Right lobe of liver (tissue), 6 donors: ENCODE measurements at regions not wholly inside any gene's neighbourhood (a gene's known extent, or its start where the extent isn't known, plus 50 kb on each side); places are given as distances from the start of the nearest gene placed in this dataset.

Source experiments
- ATAC-seq, 4 donors: fragments of 200-7000 bp; cut with Tn5 transposase; one replicate each; pipeline ENCODE4 v1.9.1; 2020; ENCODE audit warnings: mild to moderate bottlenecking in 4 of 4, moderate library complexity in 4 of 4
- DNase-seq, 3 donors: peaks; one replicate each; pipeline ENCODE4 v3.0.0-alpha.2; 2020
- H3K27ac ChIP-seq, 3 donors: fragments of 200-600 bp; one replicate each; pipeline ENCODE4 v1.8.0; 2022
- H3K27me3 ChIP-seq, 2 donors: fragments of 200-600 bp; one replicate each; pipeline ENCODE4 v1.8.0; 2022
- H3K36me3 ChIP-seq, 4 donors: fragments of 200-600 bp; sonication (generic) in 1 of 4; one replicate each; pipeline versions ENCODE4 v1.5.1 to v1.8.0; 2017 to 2022; ENCODE audit warnings: control low read depth in 1 of 4
- H3K4me1 ChIP-seq, 4 donors: fragments of 200-600 bp; sonication (generic) in 1 of 4; one replicate each; pipeline versions ENCODE4 v1.5.1 to v1.8.0; 2017 to 2022; ENCODE audit warnings: control low read depth in 1 of 4
- H3K4me3 ChIP-seq, 3 donors: fragments of 200-600 bp; one replicate each; pipeline ENCODE4 v1.8.0; 2022
- H3K9me3 ChIP-seq, 4 donors: fragments of 200-600 bp; sonication (generic) in 1 of 4; one replicate each; pipeline versions ENCODE4 v1.5.1 to v1.8.0; 2017 to 2022; ENCODE audit warnings: control low read depth in 1 of 4
- POLR2A ChIP-seq: fragments of 450-650 bp; IDR thresholded peaks from one replicate; pipeline ENCODE4 v1.6.1; 2017; ENCODE audit warnings: antibody characterized with exemption, mild to moderate bottlenecking
- WGBS: methylation state at CpG from one replicate; pipeline ENCODE4 v1.1.6; 2018; ENCODE audit warnings: low coverage, low lambda C conversion rate; ENCODE audit not compliant: insufficient coverage; ENCODE audit errors: missing lambda C conversion rate; 5-methylcytosine and 5-hydroxymethylcytosine counted together
- intact Hi-C, 2 donors: fragments of 100-400 bp; cut with DNase I; formaldehyde crosslinking; loops; one replicate each; pipeline versions ENCODE4 v1.11.2 to v1.14.1; 2022
- TF ChIP-seq, protein P1 (sequence below), 4 donors: fragments of 200-600 bp in 3 of 4; fragments of 450-650 bp in 1 of 4; IDR thresholded peaks; one replicate each; pipeline versions ENCODE4 v1.5.1 to v1.8.0; 2016 to 2022; ENCODE audit warnings: antibody characterized with exemption in 4 of 4, mild to moderate bottlenecking in 2 of 4
- donor health status: DM: no; HTN: yes; CAD: no.
- donor health status: DM: no; HTN: no; CAD: no.
- donor health status: DM: no; HTN: no; CAD: no.
- donor health status: DM: no; HTN: yes; CAD: no.
- donor health status: DM: no; HTN: yes; CAD: no.

DNA sequence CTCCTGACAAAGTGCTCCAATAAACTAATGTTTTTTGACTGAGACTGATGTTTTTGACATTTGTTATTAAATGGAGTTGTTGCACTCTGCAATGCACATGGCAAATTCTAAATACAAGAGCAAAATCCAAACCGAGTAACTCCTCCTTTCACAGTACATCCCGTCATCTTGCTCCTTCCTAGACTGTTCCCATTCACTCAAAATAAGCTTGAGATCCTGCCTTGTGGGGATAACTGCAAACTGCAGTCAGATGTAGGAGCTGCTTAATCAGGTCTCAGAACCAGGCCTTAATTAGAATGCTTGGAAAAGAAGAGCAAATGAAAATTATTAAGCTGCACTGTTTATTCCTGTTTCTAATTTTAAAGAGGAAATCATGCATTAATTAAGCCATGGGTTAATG, 134.8 kb upstream of the SPRY2 start:
- H3K27me3 ChIP-seq, result no peaks in the 10 kb centered on the region
- no peaks in the 10 kb centered on the region for H3K36me3 ChIP-seq
- TF ChIP-seq POLR2A, result no peak
- TF ChIP-seq, protein P1, sequence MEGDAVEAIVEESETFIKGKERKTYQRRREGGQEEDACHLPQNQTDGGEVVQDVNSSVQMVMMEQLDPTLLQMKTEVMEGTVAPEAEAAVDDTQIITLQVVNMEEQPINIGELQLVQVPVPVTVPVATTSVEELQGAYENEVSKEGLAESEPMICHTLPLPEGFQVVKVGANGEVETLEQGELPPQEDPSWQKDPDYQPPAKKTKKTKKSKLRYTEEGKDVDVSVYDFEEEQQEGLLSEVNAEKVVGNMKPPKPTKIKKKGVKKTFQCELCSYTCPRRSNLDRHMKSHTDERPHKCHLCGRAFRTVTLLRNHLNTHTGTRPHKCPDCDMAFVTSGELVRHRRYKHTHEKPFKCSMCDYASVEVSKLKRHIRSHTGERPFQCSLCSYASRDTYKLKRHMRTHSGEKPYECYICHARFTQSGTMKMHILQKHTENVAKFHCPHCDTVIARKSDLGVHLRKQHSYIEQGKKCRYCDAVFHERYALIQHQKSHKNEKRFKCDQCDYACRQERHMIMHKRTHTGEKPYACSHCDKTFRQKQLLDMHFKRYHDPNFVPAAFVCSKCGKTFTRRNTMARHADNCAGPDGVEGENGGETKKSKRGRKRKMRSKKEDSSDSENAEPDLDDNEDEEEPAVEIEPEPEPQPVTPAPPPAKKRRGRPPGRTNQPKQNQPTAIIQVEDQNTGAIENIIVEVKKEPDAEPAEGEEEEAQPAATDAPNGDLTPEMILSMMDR (IDR thresholded peaks at IDR 0.05), result no peak
- intact Hi-C loops, result no loop called here
- H3K9me3 ChIP-seq, result no peaks in the 10 kb centered on the region
- H3K4me1 ChIP-seq, result peaks cover 0 to 7% (median 2%) of the 10 kb centered on the region in 4 donors
- WGBS, result 87% methylated on average over 2 of the region's 2 CpGs
- DNase-seq (no peak), ATAC-seq (no peak)
- no peak overlapping the region for H3K4me3 ChIP-seq
- H3K27ac ChIP-seq, result no peak overlapping the region

DNA sequence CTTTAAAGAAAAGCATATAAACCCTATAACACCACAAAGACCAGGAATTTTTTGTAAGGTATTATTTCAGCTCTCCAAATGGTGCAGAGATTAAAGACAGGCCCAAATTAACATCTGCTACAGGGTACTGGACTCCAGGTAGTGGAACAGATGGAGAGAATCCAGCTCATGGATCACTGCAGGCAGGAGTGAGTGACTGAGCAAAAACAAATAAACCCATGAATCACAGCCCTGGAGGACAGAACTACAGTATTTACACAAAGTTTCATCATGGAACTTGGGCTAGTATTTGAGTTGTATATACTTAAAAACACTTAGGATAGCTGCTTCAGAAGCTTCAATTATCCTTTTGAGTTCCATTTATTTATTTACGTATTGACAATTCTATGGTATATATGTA, 132.8 kb upstream of the SPRY2 start:
- peaks cover 0 to 14% (median 6%) of the 10 kb centered on the region in 4 donors for H3K4me1 ChIP-seq
- no peaks in the 10 kb centered on the region for H3K36me3 ChIP-seq
- peak overlapping the region in 2 of 3 donors; percentile 31 to 63 for H3K27ac ChIP-seq
- 29% methylated on average over 1 of the region's 1 CpG for WGBS
- TF ChIP-seq POLR2A, result no peak
- TF ChIP-seq, protein P1 (IDR thresholded peaks at IDR 0.05), result no peak
- peak in 1 of 3 donors; percentile 74 for DNase-seq
- peak; percentile 93 to 98 (median 97) for ATAC-seq
- H3K9me3 ChIP-seq, result no peaks in the 10 kb centered on the region
- intact Hi-C loops, result no loop called here
- no peaks in the 10 kb centered on the region for H3K27me3 ChIP-seq
- no peak overlapping the region for H3K4me3 ChIP-seq

DNA sequence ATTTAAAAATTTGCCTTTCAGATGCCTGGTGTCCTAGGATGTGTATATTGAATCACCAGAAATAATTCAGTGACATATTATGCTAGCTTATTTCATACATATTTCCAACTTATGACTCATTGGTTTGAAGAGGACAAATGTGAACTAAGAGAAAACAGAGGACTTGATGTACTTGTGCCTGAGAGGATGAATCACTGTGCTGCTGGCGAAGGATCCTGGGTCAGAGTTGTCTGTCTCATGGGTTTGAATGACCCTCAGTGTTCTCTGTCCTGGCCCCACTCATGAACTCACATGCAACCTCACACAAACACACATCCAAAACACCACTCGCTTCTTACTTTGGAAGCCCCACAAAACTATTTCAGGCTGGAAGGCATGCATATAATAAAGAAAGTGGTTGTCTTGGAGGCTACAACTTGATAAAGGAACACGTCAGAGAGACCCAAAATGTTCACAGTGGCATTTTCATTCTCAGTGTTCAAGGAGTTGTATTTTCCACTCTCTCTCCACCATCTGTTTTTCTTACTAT, 129.0 kb upstream of the SPRY2 start:
- no peak overlapping the region for H3K4me3 ChIP-seq
- peaks cover 0 to 19% (median 9%) of the 10 kb centered on the region in 4 donors for H3K4me1 ChIP-seq

DNA sequence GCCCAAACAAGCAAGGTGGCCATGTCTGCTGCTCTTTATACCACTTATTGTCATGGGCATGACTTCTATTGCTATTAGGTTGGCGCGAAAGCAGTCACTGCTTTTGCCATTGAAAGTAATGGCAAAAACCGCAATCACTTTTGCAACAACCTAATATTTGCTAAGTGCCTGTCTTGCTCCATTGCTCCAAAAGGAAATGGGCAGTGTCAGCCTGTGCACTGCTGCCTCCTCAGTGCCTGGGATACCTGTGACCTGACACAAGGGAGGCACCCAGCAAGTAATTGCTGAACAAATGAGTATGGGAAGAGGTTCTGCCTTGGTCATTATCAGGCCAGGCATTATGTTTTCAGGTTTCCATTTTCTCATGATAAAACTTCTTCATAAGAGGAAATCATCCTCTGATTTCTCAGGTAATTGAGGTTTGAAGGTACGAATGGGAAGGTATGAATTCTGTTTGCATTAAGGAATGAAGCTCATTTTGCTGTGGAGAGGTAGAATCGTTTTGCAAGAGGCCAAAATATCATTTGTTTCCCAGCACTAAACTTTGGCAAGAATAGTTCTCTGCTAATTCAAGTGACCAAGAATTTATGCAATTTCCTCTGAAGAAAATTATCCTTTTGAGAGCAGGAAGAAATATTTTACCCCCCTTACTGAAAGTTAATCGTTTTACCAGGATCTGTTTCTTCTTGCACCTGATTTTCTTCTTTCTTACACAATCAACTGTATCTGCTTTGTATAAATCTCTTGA, 128.4 kb upstream of the SPRY2 start:
- Histone ChIP-seq H3K36me3 (no peaks in the 10 kb centered on the region), H3K4me1 (peaks cover 0 to 25% (median 11%) of the 10 kb centered on the region in 4 donors), H3K4me3 (no peak overlapping the region), H3K27ac (peak overlapping the region in 1 of 3 donors; percentile 4), H3K27me3 (no peaks in the 10 kb centered on the region), H3K9me3 (no peaks in the 10 kb centered on the region)
- no peak for DNase-seq
- intact Hi-C loops, result no loop called here
- ATAC-seq, result peak; percentile 48 to 58 (median 52)
- 28% methylated on average over 6 of the region's 6 CpGs for WGBS
- TF ChIP-seq, protein P1 (IDR thresholded peaks at IDR 0.05), result no peak
- TF ChIP-seq POLR2A, result no peak

More for the DNA sequence above, 129.0 kb upstream of the SPRY2 start:
- peak in 1 of 3 donors; percentile 31 for DNase-seq
- Histone ChIP-seq H3K9me3 (no peaks in the 10 kb centered on the region), H3K36me3 (no peaks in the 10 kb centered on the region), H3K27me3 (no peaks in the 10 kb centered on the region), H3K27ac (peak overlapping the region in 2 of 3 donors; percentile 12 to 17)
- 65% methylated on average over 3 of the region's 3 CpGs for WGBS
- TF ChIP-seq POLR2A, result no peak
- TF ChIP-seq, protein P1 (IDR thresholded peaks at IDR 0.05), result no peak
- ATAC-seq, result peak; percentile 12 to 75 (median 46)
- intact Hi-C loops, result no loop called here
